ENCODE measurements at regions not wholly inside any gene's neighbourhood (a gene's known extent, or its start where the extent isn't known, plus 50 kb on each side); places are given as distances from the start of the nearest gene placed in this dataset.

GRCh38 chr9:99398241-99398640 lies 176.2 kb downstream of the SEC61B start:
- TF ChIP-seq CTCF (IDR thresholded peaks at IDR 0.05) (no peak), POLR2AphosphoS5 (IDR thresholded peaks at IDR 0.05) (no peak)
